Panc1 (cell line): ENCODE measurements at regions not wholly inside any gene's neighbourhood (a gene's known extent, or its start where the extent isn't known, plus 50 kb on each side); places are given as distances from the start of the nearest gene placed in this dataset.

Experiments
- ATAC-seq: fragments of 200-7000 bp; cut with Tn5 transposase; 2 replicates; pipeline ENCODE4 v1.9.1; 2020; ENCODE audit warnings: mild to moderate bottlenecking, moderate library complexity
- BruUV-seq: library from RNA; stranded (reverse); fragments of 400-500 nt; replicated peaks from 2 replicates; lab custom pipeline; 2021; lab: Mats Ljungman, UMichigan
- CTCF ChIA-PET: fragments of 300-600 bp; sonication (Branson Sonifier 250); formaldehyde crosslinking; loops from one replicate; lab custom pipeline; 2022; ENCODE audit warnings: antibody characterized with exemption; lab: Charles Lee
- POLR2A ChIA-PET: fragments of 300-600 bp; sonication (Branson Sonifier 250); formaldehyde crosslinking; loops from one replicate; lab custom pipeline; 2022; ENCODE audit warnings: antibody characterized with exemption; lab: Charles Lee
- DNase-seq: peaks from one replicate; pipeline ENCODE4 v3.0.0-alpha.2; 2010; ENCODE audit warnings: low read depth, low spot score
- H3K27ac ChIP-seq: 2 replicates; pipeline ENCODE4 v1.5.1; 2011; ENCODE audit warnings: mild to moderate bottlenecking, low read length, inconsistent platforms
- H3K27me3 ChIP-seq: fragments of 200-500 bp; sonication (Bioruptor generic); 2 replicates; pipeline ENCODE4 v1.6.0; 2014; ENCODE audit warnings: low read length, inconsistent platforms; ENCODE audit not compliant: control insufficient read depth, insufficient read depth
- H3K36me3 ChIP-seq: fragments of 200-500 bp; sonication (Bioruptor generic); 2 replicates; pipeline ENCODE4 v1.5.1; 2014; ENCODE audit warnings: inconsistent platforms, mild to moderate bottlenecking, low read length, moderate library complexity; ENCODE audit not compliant: control insufficient read depth, insufficient read depth
- H3K4me1 ChIP-seq: 2 replicates; pipeline ENCODE4 v1.5.1; 2011; ENCODE audit warnings: inconsistent platforms, mild to moderate bottlenecking, low read length, moderate library complexity; ENCODE audit not compliant: control insufficient read depth, insufficient read depth
- H3K4me3 ChIP-seq, 2 experiments: 2 replicates each; pipeline ENCODE4 v1.5.1; 2011 to 2012; ENCODE audit warnings: low read depth in 2 of 2, low read length in 2 of 2, mild to moderate bottlenecking in 2 of 2, inconsistent platforms in 1 of 2, moderate library complexity in 1 of 2
- H3K9me3 ChIP-seq: fragments of 200-500 bp; sonication (Bioruptor generic); 2 replicates; pipeline ENCODE4 v1.5.1; 2014; ENCODE audit warnings: low read depth, mild to moderate bottlenecking, inconsistent platforms, low read length, moderate library complexity; ENCODE audit not compliant: control insufficient read depth, insufficient read depth
- CTCF ChIP-seq: fragments of 450-650 bp; IDR thresholded peaks from 2 replicates; pipeline ENCODE4 v1.5.1; 2017; ENCODE audit warnings: mild to moderate bottlenecking
- POLR2AphosphoS5 ChIP-seq: IDR thresholded peaks from 2 replicates; pipeline ENCODE4 v1.6.1; 2012; ENCODE audit warnings: mild to moderate bottlenecking, low read depth, low read length, moderate library complexity
- REST ChIP-seq, 2 experiments: IDR thresholded peaks; 2 replicates each; pipeline ENCODE4 v1.6.1; 2011 to 2012; ENCODE audit warnings: low read depth in 2 of 2, control low read depth in 1 of 2, low read length in 1 of 2, mild to moderate bottlenecking in 1 of 2, moderate library complexity in 1 of 2; ENCODE audit not compliant: insufficient read depth in 1 of 2
- SIN3A ChIP-seq: IDR thresholded peaks from 2 replicates; pipeline ENCODE4 v1.6.1; 2012; ENCODE audit warnings: low read depth, mild to moderate bottlenecking, low read length, moderate library complexity, borderline replicate concordance; ENCODE audit not compliant: insufficient read depth
- TCF7L2 ChIP-seq: IDR thresholded peaks from 2 replicates; pipeline ENCODE4 v1.6.1; 2011; ENCODE audit warnings: mild to moderate bottlenecking, low read depth, low read length, inconsistent platforms
- in situ Hi-C: cut with HindIII; loops from 2 replicates; pipeline ENCODE4 v1.10.0; 2016; ENCODE audit warnings: low sequenced_read_pairs, low pct_unique_long_range_greater_than_20kb
- intact Hi-C: fragments of 100-400 bp; cut with micrococcal nuclease; formaldehyde crosslinking; loops from one replicate; pipeline ENCODE4 v1.10.0; 2022; ENCODE audit not compliant: unreplicated experiment

GRCh38 chr7:106369352-106369751 lies 84.6 kb upstream of the NAMPT start:
- Histone ChIP-seq H3K27me3 (no peaks in the 10 kb centered on the region), H3K36me3 (no peaks in the 10 kb centered on the region), H3K9me3 (no peaks in the 10 kb centered on the region), H3K4me3 (no peak overlapping the region), H3K4me1 (no peaks in the 10 kb centered on the region), H3K27ac (no peak overlapping the region)
- in situ Hi-C loops (no loop called here), intact Hi-C loops (no loop called here)
- POLR2A ChIA-PET, result no interaction called here
- ATAC-seq (no peak), DNase-seq (no peak)
- TF ChIP-seq CTCF (no peak), SIN3A (no peak), POLR2AphosphoS5 (no peak), REST (IDR thresholded peaks at IDR 0.05; ENCODE audit: insufficient read depth in 1 of 2, low read depth in 2 of 2, low read length in 1 of 2) (no peak), TCF7L2 (no peak)
- CTCF ChIA-PET, result interaction anchor here (0.7 kb wide), 1 partner anchor 75 kb away, joined by 3 read pairs; no protein-coding TSS in a partner anchor
- no TSS peak for BruUV-seq

GRCh38 chr7:106367664-106368063 lies 82.9 kb upstream of the NAMPT start:
- ChIA-PET POLR2A (no interaction called here), CTCF (no interaction called here)
- Histone ChIP-seq H3K36me3 (no peaks in the 10 kb centered on the region), H3K9me3 (no peaks in the 10 kb centered on the region), H3K27ac (no peak overlapping the region), H3K4me1 (no peaks in the 10 kb centered on the region), H3K27me3 (no peaks in the 10 kb centered on the region), H3K4me3 (no peak overlapping the region)
- no TSS peak for BruUV-seq
- DNase-seq (no peak), ATAC-seq (no peak)
- TF ChIP-seq REST (IDR thresholded peaks at IDR 0.05; ENCODE audit: insufficient read depth in 1 of 2, low read depth in 2 of 2, low read length in 1 of 2) (no peak), CTCF (no peak), POLR2AphosphoS5 (no peak), TCF7L2 (no peak), SIN3A (no peak)
- in situ Hi-C loops (no loop called here), intact Hi-C loops (no loop called here)
